GOT3 (cell line): ENCODE measurements at regions not wholly inside any gene's neighbourhood (a gene's known extent, or its start where the extent isn't known, plus 50 kb on each side); places are given as distances from the start of the nearest gene placed in this dataset.

Source experiments
- DNase-seq: peaks from one replicate; lab custom pipeline; 2025; ENCODE audit warnings: mixed read lengths; lab: John Stamatoyannopoulos, UW

- no peak for DNase-seq
These were observed 296.6 kb upstream of the SLCO3A1 start for GRCh38 chr15:91556926-91557325.

- no peak for DNase-seq
These were observed 294.4 kb upstream of the SLCO3A1 start for GRCh38 chr15:91559066-91559465.

GRCh38 chr15:91561371-91562100, 292.0 kb upstream of the SLCO3A1 start:
- DNase-seq = peak; percentile 44

GRCh38 chr15:91562698-91563097, 290.8 kb upstream of the SLCO3A1 start:
- DNase-seq = no peak

- no peak for DNase-seq
These were observed 288.9 kb upstream of the SLCO3A1 start for GRCh38 chr15:91564631-91565030.

- DNase-seq = no peak
These were observed 287.4 kb upstream of the SLCO3A1 start for GRCh38 chr15:91566141-91566540.

- DNase-seq = no peak
These were observed 285.5 kb upstream of the SLCO3A1 start for GRCh38 chr15:91568036-91568435.

GRCh38 chr15:91572110-91572509, 281.4 kb upstream of the SLCO3A1 start:
- peak; percentile 11 for DNase-seq

GRCh38 chr15:91576096-91576495, 277.4 kb upstream of the SLCO3A1 start:
- no peak for DNase-seq

- DNase-seq = no peak
These were observed 275.0 kb upstream of the SLCO3A1 start for GRCh38 chr15:91578511-91578910.

- DNase-seq = no peak
These were observed 268.6 kb upstream of the SLCO3A1 start for GRCh38 chr15:91584895-91585294.

GRCh38 chr15:91586560-91586959, 266.9 kb upstream of the SLCO3A1 start:
- DNase-seq = no peak

GRCh38 chr15:91589360-91589759, 264.1 kb upstream of the SLCO3A1 start:
- DNase-seq = no peak

- DNase-seq = no peak
These were observed 260.9 kb upstream of the SLCO3A1 start for GRCh38 chr15:91592567-91592966.

- DNase-seq = no peak
These were observed 260.4 kb upstream of the SLCO3A1 start for GRCh38 chr15:91593067-91593466.

- DNase-seq = no peak
These were observed 259.9 kb upstream of the SLCO3A1 start for GRCh38 chr15:91593653-91594052.

- no peak for DNase-seq
These were observed 254.2 kb upstream of the SLCO3A1 start for GRCh38 chr15:91599261-91599660.

GRCh38 chr15:91603384-91604080, 250.0 kb upstream of the SLCO3A1 start:
- DNase-seq = no peak

GRCh38 chr15:91604122-91604521, 249.4 kb upstream of the SLCO3A1 start:
- no peak for DNase-seq

- no peak for DNase-seq
These were observed 247.9 kb upstream of the SLCO3A1 start for GRCh38 chr15:91605576-91605975.

GRCh38 chr15:91609231-91609630, 244.3 kb upstream of the SLCO3A1 start:
- no peak for DNase-seq

- no peak for DNase-seq
These were observed 243.5 kb upstream of the SLCO3A1 start for GRCh38 chr15:91609966-91610365.

GRCh38 chr15:91611561-91612323, 241.8 kb upstream of the SLCO3A1 start:
- DNase-seq = no peak
